ENCODE measurements at regions not wholly inside any gene's neighbourhood (a gene's known extent, or its start where the extent isn't known, plus 50 kb on each side); places are given as distances from the start of the nearest gene placed in this dataset.
"Not testable (repeated sequence)": the region's sequence is repeated elsewhere in the genome, so short reads cannot be mapped to it uniquely, and the experiment has no call there.

DNA sequence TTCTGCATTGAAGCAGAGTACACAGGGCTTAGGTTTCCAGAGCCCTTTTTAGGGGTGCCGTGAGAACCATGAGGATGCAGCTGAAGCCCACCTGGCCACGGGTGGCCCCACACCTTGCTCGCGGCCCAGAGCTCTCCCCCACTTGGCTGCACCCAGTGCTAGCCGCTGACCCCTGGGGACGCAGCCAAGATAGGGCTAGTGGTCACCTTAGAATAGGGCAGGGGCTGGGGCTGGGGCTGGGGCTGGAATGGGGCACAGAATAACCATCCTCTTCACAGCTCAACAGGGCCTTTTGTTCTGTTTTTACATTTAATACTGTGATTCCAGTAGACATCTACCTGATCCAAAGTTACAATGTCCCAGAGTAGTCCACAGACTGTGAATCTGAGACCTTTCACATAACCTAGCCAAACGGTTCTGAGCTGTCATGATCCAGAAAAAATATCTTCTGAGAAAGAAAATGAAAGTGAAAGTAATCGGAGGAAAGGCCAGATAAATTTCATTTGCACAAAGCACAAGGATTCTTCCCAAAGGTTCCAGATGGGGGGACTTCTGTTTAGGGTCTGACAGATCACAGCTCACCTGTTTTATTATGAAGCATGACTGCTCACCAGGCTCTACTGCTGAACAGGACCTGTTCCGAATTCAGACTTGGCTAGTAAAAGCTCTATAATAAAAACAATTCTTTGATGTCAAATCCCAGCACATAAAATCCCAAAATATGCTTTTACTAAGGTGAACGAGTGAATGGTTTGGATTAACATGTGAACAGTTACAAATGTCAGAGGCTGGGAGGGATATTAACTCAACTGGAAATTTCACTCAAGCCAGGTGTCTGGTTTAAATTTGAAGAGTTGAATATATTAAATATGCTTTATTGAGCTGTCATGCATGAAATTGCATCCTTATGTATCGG, 401.9 kb downstream of the THBS2 start:
- Histone ChIP-seq H3K9ac (ENCODE audit: low read depth in 1 of 2, low read length in 2 of 2) (no peak overlapping the region), H3K4me1 (ENCODE audit: control insufficient read depth in 4 of 4, insufficient read depth in 4 of 4, low read length in 3 of 4) (peaks cover 0 to 5% (median 2%) of the 10 kb centered on the region in 4 donors), H3K9me3 (ENCODE audit: control insufficient read depth in 4 of 4, low read length in 3 of 4) (no peaks in the 10 kb centered on the region), H3K27ac (ENCODE audit: low read depth in 1 of 2, low read length in 2 of 2) (no peak overlapping the region), H3K27me3 (ENCODE audit: control insufficient read depth in 4 of 4, insufficient read depth in 4 of 4, low read length in 3 of 4) (no peaks in the 10 kb centered on the region), H3K36me3 (ENCODE audit: control insufficient read depth in 4 of 4, insufficient read depth in 3 of 4, low read depth in 1 of 4, low read length in 3 of 4) (no peaks in the 10 kb centered on the region), H3K4me3 (ENCODE audit: low read depth in 1 of 3, low read length in 3 of 3) (peak overlapping the region in 1 of 3 donors; percentile 28)
- peak; percentile 25 for TF ChIP-seq YY1 (IDR thresholded peaks at IDR 0.05)
- TF ChIP-seq EGR1 (IDR thresholded peaks at IDR 0.05; ENCODE audit: low read depth in 2 of 2) = no peak
- 74% methylated on average over 11 of the region's 11 CpGs for WGBS
- DNase-seq (ENCODE audit: low spot score) = no peak

DNA sequence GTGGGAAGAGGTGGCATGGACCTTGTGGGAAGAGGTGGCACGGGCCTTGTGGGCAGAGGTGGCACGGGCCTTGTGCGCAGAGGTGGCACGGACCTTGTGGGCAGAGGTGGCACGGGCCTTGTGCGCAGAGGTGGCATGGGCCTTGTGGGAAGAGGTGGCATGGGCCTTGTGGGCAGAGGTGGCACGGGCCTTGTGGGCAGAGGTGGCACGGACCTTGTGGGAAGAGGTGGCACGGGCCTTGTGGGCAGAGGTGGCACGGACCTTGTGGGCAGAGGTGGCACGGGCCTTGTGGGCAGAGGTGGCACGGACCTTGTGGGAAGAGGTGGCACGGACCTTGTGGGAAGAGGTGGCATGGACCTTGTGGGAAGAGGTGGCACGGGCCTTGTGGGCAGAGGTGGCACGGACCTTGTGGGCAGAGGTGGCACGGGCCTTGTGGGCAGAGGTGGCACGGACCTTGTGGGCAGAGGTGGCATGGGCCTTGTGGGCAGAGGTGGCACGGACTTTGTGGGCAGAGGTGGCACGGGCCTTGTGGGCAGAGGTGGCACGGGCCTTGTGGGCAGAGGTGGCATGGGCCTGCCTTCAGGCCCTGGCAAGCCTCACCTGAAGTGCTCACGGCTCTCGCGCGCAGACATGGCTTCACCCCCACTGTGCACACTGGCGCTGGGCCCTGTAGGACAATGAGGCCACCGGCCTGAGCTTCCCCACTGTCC, 403.5 kb downstream of the THBS2 start:
- 88% methylated on average over 26 of the region's 26 CpGs for WGBS
- not testable (repeated sequence) for H3K9ac ChIP-seq (ENCODE audit: low read depth in 1 of 2, low read length in 2 of 2); H3K4me1 ChIP-seq (ENCODE audit: control insufficient read depth in 4 of 4, insufficient read depth in 4 of 4, low read length in 3 of 4); H3K27ac ChIP-seq (ENCODE audit: low read depth in 1 of 2, low read length in 2 of 2); H3K9me3 ChIP-seq (ENCODE audit: control insufficient read depth in 4 of 4, low read length in 3 of 4); H3K27me3 ChIP-seq (ENCODE audit: control insufficient read depth in 4 of 4, insufficient read depth in 4 of 4, low read length in 3 of 4); H3K36me3 ChIP-seq (ENCODE audit: control insufficient read depth in 4 of 4, insufficient read depth in 3 of 4, low read depth in 1 of 4, low read length in 3 of 4); H3K4me3 ChIP-seq (ENCODE audit: low read depth in 1 of 3, low read length in 3 of 3); DNase-seq (ENCODE audit: low spot score)

DNA sequence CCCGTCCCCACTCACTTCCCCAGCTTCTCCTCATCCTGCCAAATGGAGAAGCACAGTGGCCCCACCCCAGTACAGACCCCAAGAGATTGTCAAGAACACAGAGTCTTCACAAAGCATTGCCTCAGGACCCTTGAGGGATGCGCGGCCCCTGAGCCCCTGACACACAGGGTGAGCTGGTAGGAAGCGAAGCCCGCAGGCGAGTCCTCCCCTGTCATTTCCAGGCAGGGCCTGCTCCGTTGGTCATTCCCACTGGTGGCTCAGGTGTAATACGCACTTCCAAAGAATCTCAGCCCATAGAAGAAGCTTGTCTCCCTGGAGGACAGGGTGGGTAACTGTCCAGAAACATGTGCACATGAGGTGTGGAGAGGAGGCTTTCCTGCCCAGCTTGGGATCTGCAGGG, 404.2 kb downstream of the THBS2 start:
- no peak overlapping the region for H3K4me3 ChIP-seq (ENCODE audit: low read depth in 1 of 3, low read length in 3 of 3)
- DNase-seq (ENCODE audit: low spot score) = no peak
- H3K27me3 ChIP-seq (ENCODE audit: control insufficient read depth in 4 of 4, insufficient read depth in 4 of 4, low read length in 3 of 4) = no peaks in the 10 kb centered on the region
- H3K9ac ChIP-seq (ENCODE audit: low read depth in 1 of 2, low read length in 2 of 2) = no peak overlapping the region
- H3K36me3 ChIP-seq (ENCODE audit: control insufficient read depth in 4 of 4, insufficient read depth in 3 of 4, low read depth in 1 of 4, low read length in 3 of 4) = no peaks in the 10 kb centered on the region
- H3K9me3 ChIP-seq (ENCODE audit: control insufficient read depth in 4 of 4, low read length in 3 of 4) = no peaks in the 10 kb centered on the region
- WGBS = 94% methylated on average over 8 of the region's 8 CpGs
- TF ChIP-seq, protein P1, sequence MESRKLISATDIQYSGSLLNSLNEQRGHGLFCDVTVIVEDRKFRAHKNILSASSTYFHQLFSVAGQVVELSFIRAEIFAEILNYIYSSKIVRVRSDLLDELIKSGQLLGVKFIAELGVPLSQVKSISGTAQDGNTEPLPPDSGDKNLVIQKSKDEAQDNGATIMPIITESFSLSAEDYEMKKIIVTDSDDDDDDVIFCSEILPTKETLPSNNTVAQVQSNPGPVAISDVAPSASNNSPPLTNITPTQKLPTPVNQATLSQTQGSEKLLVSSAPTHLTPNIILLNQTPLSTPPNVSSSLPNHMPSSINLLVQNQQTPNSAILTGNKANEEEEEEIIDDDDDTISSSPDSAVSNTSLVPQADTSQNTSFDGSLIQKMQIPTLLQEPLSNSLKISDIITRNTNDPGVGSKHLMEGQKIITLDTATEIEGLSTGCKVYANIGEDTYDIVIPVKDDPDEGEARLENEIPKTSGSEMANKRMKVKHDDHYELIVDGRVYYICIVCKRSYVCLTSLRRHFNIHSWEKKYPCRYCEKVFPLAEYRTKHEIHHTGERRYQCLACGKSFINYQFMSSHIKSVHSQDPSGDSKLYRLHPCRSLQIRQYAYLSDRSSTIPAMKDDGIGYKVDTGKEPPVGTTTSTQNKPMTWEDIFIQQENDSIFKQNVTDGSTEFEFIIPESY (IDR thresholded peaks at IDR 0.05) = no peak
- TF ChIP-seq HNF4G (IDR thresholded peaks at IDR 0.05) (no peak), REST (IDR thresholded peaks at IDR 0.05) (no peak), CTCF (IDR thresholded peaks at IDR 0.05; ENCODE audit: low read depth, low read length, missing input control) (no peak), FOXA2 (IDR thresholded peaks at IDR 0.05) (no peak)
- TF ChIP-seq, protein P2, sequence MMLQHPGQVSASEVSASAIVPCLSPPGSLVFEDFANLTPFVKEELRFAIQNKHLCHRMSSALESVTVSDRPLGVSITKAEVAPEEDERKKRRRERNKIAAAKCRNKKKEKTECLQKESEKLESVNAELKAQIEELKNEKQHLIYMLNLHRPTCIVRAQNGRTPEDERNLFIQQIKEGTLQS (IDR thresholded peaks at IDR 0.05) = no peak
- peaks cover 0 to 5% (median 2%) of the 10 kb centered on the region in 4 donors for H3K4me1 ChIP-seq (ENCODE audit: control insufficient read depth in 4 of 4, insufficient read depth in 4 of 4, low read length in 3 of 4)
- H3K27ac ChIP-seq (ENCODE audit: low read depth in 1 of 2, low read length in 2 of 2) = no peak overlapping the region

All from liver (tissue), 8 donors.